ENCODE measurements at regions not wholly inside any gene's neighbourhood (a gene's known extent, or its start where the extent isn't known, plus 50 kb on each side); places are given as distances from the start of the nearest gene placed in this dataset.

- DNase-seq (ENCODE audit: low spot score) (no peak), ATAC-seq (no peak)
- CTCF ChIA-PET = no interaction called here
- POLR2A ChIA-PET = no interaction called here
- H3K36me3 Mint-ChIP-seq = peaks cover 16% of the 10 kb centered on the region
- no peak overlapping the region for H3K4me3 Mint-ChIP-seq
- TF ChIP-seq NFATC4 (CRISPR knock-in tag; IDR thresholded peaks at IDR 0.05) (no peak), CBFB (CRISPR knock-in tag; IDR thresholded peaks at IDR 0.05; ENCODE audit: low read depth) (no peak), JAZF1 (CRISPR knock-in tag; IDR thresholded peaks at IDR 0.05) (no peak), ZNF232 (CRISPR knock-in tag; IDR thresholded peaks at IDR 0.05) (no peak), ZBTB21 (CRISPR knock-in tag; IDR thresholded peaks at IDR 0.05; ENCODE audit: borderline replicate concordance) (no peak), ETV6 (CRISPR knock-in tag; IDR thresholded peaks at IDR 0.05) (no peak), NR2C2 (CRISPR knock-in tag; IDR thresholded peaks at IDR 0.05) (no peak), SMAD4 (CRISPR knock-in tag; IDR thresholded peaks at IDR 0.05) (no peak)
- TF ChIP-seq, protein P1, sequence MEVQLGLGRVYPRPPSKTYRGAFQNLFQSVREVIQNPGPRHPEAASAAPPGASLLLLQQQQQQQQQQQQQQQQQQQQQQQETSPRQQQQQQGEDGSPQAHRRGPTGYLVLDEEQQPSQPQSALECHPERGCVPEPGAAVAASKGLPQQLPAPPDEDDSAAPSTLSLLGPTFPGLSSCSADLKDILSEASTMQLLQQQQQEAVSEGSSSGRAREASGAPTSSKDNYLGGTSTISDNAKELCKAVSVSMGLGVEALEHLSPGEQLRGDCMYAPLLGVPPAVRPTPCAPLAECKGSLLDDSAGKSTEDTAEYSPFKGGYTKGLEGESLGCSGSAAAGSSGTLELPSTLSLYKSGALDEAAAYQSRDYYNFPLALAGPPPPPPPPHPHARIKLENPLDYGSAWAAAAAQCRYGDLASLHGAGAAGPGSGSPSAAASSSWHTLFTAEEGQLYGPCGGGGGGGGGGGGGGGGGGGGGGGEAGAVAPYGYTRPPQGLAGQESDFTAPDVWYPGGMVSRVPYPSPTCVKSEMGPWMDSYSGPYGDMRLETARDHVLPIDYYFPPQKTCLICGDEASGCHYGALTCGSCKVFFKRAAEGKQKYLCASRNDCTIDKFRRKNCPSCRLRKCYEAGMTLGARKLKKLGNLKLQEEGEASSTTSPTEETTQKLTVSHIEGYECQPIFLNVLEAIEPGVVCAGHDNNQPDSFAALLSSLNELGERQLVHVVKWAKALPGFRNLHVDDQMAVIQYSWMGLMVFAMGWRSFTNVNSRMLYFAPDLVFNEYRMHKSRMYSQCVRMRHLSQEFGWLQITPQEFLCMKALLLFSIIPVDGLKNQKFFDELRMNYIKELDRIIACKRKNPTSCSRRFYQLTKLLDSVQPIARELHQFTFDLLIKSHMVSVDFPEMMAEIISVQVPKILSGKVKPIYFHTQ (CRISPR knock-in tag; IDR thresholded peaks at IDR 0.05) = no peak
- TF ChIP-seq, protein P2, sequence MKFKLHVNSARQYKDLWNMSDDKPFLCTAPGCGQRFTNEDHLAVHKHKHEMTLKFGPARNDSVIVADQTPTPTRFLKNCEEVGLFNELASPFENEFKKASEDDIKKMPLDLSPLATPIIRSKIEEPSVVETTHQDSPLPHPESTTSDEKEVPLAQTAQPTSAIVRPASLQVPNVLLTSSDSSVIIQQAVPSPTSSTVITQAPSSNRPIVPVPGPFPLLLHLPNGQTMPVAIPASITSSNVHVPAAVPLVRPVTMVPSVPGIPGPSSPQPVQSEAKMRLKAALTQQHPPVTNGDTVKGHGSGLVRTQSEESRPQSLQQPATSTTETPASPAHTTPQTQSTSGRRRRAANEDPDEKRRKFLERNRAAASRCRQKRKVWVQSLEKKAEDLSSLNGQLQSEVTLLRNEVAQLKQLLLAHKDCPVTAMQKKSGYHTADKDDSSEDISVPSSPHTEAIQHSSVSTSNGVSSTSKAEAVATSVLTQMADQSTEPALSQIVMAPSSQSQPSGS (CRISPR knock-in tag; IDR thresholded peaks at IDR 0.05; ENCODE audit: borderline replicate concordance, low read depth) = no peak
- TF ChIP-seq, protein P3, sequence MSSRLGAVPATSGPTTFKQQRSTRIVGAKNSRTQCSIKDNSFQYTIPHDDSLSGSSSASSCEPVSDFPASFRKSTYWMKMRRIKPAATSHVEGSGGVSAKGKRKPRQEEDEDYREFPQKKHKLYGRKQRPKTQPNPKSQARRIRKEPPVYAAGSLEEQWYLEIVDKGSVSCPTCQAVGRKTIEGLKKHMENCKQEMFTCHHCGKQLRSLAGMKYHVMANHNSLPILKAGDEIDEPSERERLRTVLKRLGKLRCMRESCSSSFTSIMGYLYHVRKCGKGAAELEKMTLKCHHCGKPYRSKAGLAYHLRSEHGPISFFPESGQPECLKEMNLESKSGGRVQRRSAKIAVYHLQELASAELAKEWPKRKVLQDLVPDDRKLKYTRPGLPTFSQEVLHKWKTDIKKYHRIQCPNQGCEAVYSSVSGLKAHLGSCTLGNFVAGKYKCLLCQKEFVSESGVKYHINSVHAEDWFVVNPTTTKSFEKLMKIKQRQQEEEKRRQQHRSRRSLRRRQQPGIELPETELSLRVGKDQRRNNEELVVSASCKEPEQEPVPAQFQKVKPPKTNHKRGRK (CRISPR knock-in tag; IDR thresholded peaks at IDR 0.05; ENCODE audit: borderline replicate concordance) = no peak
- no peak overlapping the region for H3K27ac Mint-ChIP-seq
- H3K27me3 Mint-ChIP-seq (ENCODE audit: low read depth) = no peaks in the 10 kb centered on the region
- peaks cover 6% of the 10 kb centered on the region; the same call in 1 of the 2 replicates for H3K4me1 Mint-ChIP-seq
- peaks cover 27% of the 10 kb centered on the region for H3K9me3 Mint-ChIP-seq
Observed at GRCh38 chr3:130800829-130801228, 54.2 kb upstream of the PIK3R4 start.

DNA sequence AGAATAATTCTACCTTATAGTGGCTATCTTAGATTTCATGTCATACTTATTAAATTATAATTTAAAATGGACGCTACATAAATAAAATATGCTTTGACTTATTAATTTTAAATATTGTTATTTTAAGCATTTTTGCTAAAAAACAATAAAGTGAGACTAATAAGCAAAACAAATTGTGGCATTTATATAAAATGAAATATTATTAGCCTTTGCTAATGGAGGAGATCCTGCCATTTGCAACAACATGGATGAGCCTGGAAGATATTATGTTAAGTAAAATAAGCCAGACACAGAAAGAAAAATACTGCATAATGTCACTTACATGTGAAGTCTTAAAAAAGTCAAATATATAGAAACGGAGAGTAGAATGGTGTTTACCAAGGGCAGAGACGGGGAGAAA is 54.8 kb upstream of the PIK3R4 start:
- no peak overlapping the region for H3K27ac Mint-ChIP-seq
- H3K9me3 Mint-ChIP-seq = peaks cover 34% of the 10 kb centered on the region
- no peak for ATAC-seq
- peaks cover 6% of the 10 kb centered on the region; the same call in 1 of the 2 replicates for H3K4me1 Mint-ChIP-seq
- no peak for DNase-seq (ENCODE audit: low spot score)
- ChIA-PET POLR2A (no interaction called here), CTCF (no interaction called here)
- peaks cover 20% of the 10 kb centered on the region for H3K36me3 Mint-ChIP-seq
- H3K27me3 Mint-ChIP-seq (ENCODE audit: low read depth) = no peaks in the 10 kb centered on the region
- no peak overlapping the region for H3K4me3 Mint-ChIP-seq
- TF ChIP-seq, protein P4, sequence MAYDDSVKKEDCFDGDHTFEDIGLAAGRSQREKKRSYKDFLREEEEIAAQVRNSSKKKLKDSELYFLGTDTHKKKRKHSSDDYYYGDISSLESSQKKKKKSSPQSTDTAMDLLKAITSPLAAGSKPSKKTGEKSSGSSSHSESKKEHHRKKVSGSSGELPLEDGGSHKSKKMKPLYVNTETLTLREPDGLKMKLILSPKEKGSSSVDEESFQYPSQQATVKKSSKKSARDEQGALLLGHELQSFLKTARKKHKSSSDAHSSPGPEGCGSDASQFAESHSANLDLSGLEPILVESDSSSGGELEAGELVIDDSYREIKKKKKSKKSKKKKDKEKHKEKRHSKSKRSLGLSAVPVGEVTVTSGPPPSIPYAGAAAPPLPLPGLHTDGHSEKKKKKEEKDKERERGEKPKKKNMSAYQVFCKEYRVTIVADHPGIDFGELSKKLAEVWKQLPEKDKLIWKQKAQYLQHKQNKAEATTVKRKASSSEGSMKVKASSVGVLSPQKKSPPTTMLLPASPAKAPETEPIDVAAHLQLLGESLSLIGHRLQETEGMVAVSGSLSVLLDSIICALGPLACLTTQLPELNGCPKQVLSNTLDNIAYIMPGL (CRISPR knock-in tag; IDR thresholded peaks at IDR 0.05) = no peak
- TF ChIP-seq KAT7 (CRISPR knock-in tag; IDR thresholded peaks at IDR 0.05; ENCODE audit: borderline replicate concordance) (no peak), ETV6 (CRISPR knock-in tag; IDR thresholded peaks at IDR 0.05) (no peak), AFF4 (CRISPR knock-in tag; IDR thresholded peaks at IDR 0.05; ENCODE audit: borderline replicate concordance) (no peak), GABPB1 (CRISPR knock-in tag; IDR thresholded peaks at IDR 0.05) (no peak), E2F1 (CRISPR knock-in tag; IDR thresholded peaks at IDR 0.05) (no peak), ELF4 (CRISPR knock-in tag; IDR thresholded peaks at IDR 0.05; ENCODE audit: low read depth) (no peak), GTF2I (CRISPR knock-in tag; conservative IDR thresholded peaks at IDR 0.05) (no peak), JUN (CRISPR knock-in tag; IDR thresholded peaks at IDR 0.05) (no peak), ZNF138 (CRISPR knock-in tag; conservative IDR thresholded peaks at IDR 0.05) (no peak), E2F5 (CRISPR knock-in tag; IDR thresholded peaks at IDR 0.05) (no peak), IRF2 (CRISPR knock-in tag; IDR thresholded peaks at IDR 0.05; ENCODE audit: borderline replicate concordance, low read depth) (no peak)

All from WTC11 (cell line).